ENCODE measurements at regions not wholly inside any gene's neighbourhood (a gene's known extent, or its start where the extent isn't known, plus 50 kb on each side); places are given as distances from the start of the nearest gene placed in this dataset.

DNA sequence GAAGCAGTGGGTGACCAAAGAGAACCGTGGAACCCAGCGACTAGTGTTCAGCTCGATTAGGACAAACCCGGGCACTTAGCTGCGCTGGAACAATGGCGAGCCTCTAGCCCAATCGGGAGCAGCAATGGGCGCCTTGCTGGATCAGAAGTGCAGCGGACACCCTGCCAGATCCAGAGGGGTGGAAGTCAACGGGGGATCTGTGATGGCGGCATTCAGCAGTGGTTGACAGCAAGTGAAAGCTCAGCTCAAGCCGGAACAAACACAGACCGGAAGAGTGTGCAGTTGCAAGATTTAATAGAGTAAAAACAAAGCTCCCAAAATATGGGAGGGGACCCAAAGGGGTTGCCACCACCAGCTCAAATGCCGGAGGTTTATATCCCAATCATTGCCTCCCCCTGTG is 478.7 kb upstream of the REG3G start:
- TF ChIP-seq, protein P1, sequence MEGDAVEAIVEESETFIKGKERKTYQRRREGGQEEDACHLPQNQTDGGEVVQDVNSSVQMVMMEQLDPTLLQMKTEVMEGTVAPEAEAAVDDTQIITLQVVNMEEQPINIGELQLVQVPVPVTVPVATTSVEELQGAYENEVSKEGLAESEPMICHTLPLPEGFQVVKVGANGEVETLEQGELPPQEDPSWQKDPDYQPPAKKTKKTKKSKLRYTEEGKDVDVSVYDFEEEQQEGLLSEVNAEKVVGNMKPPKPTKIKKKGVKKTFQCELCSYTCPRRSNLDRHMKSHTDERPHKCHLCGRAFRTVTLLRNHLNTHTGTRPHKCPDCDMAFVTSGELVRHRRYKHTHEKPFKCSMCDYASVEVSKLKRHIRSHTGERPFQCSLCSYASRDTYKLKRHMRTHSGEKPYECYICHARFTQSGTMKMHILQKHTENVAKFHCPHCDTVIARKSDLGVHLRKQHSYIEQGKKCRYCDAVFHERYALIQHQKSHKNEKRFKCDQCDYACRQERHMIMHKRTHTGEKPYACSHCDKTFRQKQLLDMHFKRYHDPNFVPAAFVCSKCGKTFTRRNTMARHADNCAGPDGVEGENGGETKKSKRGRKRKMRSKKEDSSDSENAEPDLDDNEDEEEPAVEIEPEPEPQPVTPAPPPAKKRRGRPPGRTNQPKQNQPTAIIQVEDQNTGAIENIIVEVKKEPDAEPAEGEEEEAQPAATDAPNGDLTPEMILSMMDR (IDR thresholded peaks at IDR 0.05): no peak
- no peak for TF ChIP-seq POLR2A (IDR thresholded peaks at IDR 0.05)

Data from testis (tissue), 2 donors.